IPS-15b (cell line): ENCODE measurements at regions not wholly inside any gene's neighbourhood (a gene's known extent, or its start where the extent isn't known, plus 50 kb on each side); places are given as distances from the start of the nearest gene placed in this dataset.

Experiments used
- H3K27me3 ChIP-seq: one replicate; pipeline ENCODE4 v1.6.1; 2013; ENCODE audit warnings: low read length; ENCODE audit not compliant: control insufficient read depth, insufficient read depth
- H3K36me3 ChIP-seq: one replicate; pipeline ENCODE4 v1.6.1; 2013; ENCODE audit warnings: low read length; ENCODE audit not compliant: control insufficient read depth, insufficient read depth
- H3K4me1 ChIP-seq: one replicate; pipeline ENCODE4 v1.6.1; 2013; ENCODE audit warnings: mild to moderate bottlenecking, low read length; ENCODE audit not compliant: control insufficient read depth, insufficient read depth
- H3K4me3 ChIP-seq: one replicate; pipeline ENCODE4 v1.5.1; 2013; ENCODE audit warnings: low read depth, low read length
- H3K9ac ChIP-seq: one replicate; pipeline ENCODE4 v1.6.1; 2013; ENCODE audit warnings: low read depth, mild to moderate bottlenecking, low read length
- H3K9me3 ChIP-seq: one replicate; pipeline ENCODE4 v1.6.1; 2013; ENCODE audit warnings: mild to moderate bottlenecking, low read length; ENCODE audit not compliant: control insufficient read depth, insufficient read depth

DNA sequence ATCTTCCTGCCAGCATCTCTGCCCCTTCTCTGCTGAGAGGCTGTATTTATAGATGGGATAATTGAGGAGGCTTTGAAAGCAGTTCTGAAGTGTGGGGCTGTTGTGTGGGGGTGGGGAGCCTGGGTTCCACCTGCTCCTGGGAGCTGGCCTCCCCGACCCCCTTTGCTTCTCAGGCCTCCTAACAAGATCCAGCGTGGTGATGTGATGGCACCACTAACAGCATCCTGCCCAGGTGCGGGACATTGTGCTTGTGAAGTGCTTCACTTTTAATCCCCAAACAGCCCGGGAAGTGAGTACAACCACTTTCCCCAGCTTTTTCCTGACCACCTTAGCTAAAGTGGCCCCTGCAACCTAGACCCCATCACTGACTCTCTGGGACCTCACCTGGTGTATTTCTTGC is 95.1 kb upstream of the NRXN3 start:
- Histone ChIP-seq H3K36me3 (no peaks in the 10 kb centered on the region), H3K4me3 (no peak overlapping the region), H3K9me3 (no peaks in the 10 kb centered on the region), H3K4me1 (no peaks in the 10 kb centered on the region), H3K9ac (no peak overlapping the region), H3K27me3 (no peaks in the 10 kb centered on the region)

DNA sequence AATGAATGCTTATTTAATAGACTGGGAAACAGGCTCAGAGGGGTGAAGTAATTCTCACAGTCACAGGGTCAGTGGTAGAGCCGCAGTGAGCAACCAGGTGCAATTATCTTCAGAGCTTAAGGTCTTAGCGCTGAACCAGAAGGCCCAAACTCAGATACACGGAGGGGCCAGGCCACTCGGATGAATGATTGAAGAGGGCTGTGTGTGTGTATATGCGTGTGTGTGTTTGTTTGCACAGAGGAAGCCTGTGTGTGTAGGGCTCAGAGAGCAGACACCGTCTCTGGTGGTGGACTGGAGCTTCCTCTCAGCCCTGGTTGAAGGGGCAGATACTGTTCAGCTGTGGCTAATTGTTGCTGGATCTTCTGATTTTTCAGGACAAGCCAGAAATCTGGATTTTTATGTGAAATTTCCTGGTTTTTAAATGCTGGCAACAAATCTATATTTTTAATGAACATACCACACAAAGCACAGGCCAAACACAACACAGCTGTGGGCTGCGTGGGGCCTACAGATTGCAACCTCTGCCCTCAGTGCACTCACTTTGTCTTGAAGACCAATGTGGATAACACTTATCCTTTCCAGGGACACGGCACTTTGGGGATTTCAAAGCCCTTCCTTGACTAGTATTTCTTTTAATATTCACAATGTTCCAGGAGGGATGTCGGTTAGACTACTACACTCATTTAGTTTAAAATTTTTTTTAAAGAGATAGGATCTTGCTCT is 94.5 kb upstream of the NRXN3 start:
- Histone ChIP-seq H3K36me3 (no peaks in the 10 kb centered on the region), H3K4me1 (no peaks in the 10 kb centered on the region), H3K4me3 (no peak overlapping the region), H3K9ac (no peak overlapping the region), H3K9me3 (no peaks in the 10 kb centered on the region), H3K27me3 (no peaks in the 10 kb centered on the region)

DNA sequence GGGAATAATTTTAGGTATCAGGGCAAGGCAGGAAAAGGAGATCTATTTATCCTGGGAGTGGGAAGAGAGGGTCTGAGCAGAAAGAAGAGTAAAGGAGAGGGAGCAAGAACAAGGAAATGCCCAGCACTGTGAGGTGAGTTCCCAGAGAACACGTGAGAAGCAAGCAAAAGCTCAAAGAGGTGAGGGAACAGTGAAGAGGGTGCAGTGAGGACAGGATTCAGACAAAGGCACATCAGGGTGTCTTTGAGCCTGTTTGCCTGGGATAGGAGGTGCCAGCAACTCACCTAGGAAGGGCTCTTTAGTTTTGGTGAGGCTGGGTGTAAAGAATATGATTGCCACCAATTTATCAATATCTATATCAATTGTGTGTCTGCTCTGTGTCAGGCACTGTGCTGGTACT is 88.9 kb upstream of the NRXN3 start:
- no peak overlapping the region for H3K9ac ChIP-seq
- H3K4me1 ChIP-seq = peaks cover 10% of the 10 kb centered on the region
- H3K27me3 ChIP-seq = no peaks in the 10 kb centered on the region
- H3K4me3 ChIP-seq = no peak overlapping the region
- H3K36me3 ChIP-seq = no peaks in the 10 kb centered on the region
- H3K9me3 ChIP-seq = no peaks in the 10 kb centered on the region

DNA sequence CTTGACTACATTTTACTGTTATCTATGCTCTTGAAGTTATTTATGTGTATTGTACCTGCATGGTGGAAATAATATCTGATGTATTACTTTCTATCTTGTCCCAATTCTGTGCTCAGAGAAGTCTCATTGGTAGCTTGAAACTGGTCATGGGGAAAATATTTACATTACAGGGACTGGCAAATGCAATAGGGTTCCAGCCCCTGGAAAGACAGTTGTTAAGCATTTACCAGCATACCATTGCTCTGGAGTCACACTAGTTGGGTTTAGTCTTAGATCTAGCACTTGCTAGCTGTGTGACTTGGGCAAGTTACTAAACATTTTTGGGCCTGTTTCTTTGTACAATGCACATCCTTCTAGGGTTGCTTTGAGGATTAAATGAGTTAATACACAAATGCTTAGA is 86.3 kb upstream of the NRXN3 start:
- no peak overlapping the region for H3K9ac ChIP-seq
- H3K4me3 ChIP-seq = no peak overlapping the region
- peaks cover 15% of the 10 kb centered on the region for H3K4me1 ChIP-seq
- H3K9me3 ChIP-seq = no peaks in the 10 kb centered on the region
- H3K36me3 ChIP-seq = no peaks in the 10 kb centered on the region
- H3K27me3 ChIP-seq = no peaks in the 10 kb centered on the region

DNA sequence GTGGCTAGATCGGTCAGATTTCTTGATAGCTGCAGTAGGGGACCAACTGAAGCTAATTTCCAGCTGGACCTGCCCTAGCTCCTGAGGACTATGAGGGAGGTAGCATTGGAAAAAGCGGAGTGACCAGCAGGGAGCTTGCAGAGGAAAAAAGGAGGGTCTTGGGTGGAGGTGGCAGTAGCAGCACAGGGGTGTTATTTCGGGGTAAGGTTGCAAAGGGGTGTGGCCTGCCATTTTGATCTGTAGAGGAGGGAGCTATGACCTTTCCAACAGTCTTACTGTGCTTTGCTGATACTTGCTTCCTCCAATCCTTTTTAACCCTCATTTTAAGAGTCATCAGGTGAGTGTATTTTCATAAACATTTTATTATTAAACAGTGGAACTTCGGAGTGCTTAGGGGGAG is 83.8 kb upstream of the NRXN3 start:
- Histone ChIP-seq H3K4me3 (no peak overlapping the region), H3K9ac (no peak overlapping the region), H3K36me3 (no peaks in the 10 kb centered on the region), H3K27me3 (no peaks in the 10 kb centered on the region), H3K4me1 (peaks cover 11% of the 10 kb centered on the region), H3K9me3 (no peaks in the 10 kb centered on the region)

DNA sequence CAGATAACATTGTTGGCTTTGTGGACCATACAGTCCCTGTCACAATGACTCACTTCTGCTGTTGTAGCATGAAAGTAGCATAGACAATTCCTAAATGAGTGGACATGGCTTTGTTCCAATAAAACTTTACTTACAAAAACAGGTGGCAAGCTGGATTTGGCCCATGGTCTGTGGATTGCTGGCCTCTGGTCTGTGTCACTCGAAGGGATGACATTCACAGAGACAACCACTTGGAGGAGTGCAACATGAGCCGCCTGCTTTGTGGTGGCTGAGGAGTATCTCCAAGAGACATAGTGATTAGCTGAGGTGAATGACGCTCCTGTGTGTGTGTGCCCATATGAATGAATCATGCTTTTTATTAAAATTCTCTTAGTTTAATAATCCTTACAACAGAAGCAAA is 81.3 kb upstream of the NRXN3 start:
- Histone ChIP-seq H3K4me1 (peaks cover 9% of the 10 kb centered on the region), H3K36me3 (no peaks in the 10 kb centered on the region), H3K9me3 (no peaks in the 10 kb centered on the region), H3K9ac (no peak overlapping the region), H3K27me3 (no peaks in the 10 kb centered on the region), H3K4me3 (no peak overlapping the region)

DNA sequence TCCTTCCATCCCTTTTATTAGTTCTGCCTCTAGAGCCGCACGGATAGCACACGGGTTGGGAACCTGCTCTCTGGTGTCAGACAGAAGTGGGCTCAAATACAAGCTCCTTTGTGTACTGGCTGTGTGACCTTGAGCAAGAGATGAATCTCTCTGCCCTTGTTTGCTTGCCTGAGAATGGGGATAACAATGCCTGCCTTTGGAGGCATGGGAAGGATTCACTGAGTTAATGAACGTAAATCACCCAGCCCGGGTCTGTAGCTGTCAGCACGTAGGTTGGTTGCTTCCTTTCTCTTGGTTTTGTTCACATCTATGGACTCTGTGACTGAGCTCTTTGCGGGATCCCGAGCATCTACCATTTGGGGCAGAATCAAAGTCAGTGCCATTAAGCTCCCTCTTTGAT is 79.3 kb upstream of the NRXN3 start:
- H3K36me3 ChIP-seq = no peaks in the 10 kb centered on the region
- no peaks in the 10 kb centered on the region for H3K27me3 ChIP-seq
- H3K9me3 ChIP-seq = no peaks in the 10 kb centered on the region
- H3K9ac ChIP-seq = no peak overlapping the region
- H3K4me3 ChIP-seq = no peak overlapping the region
- H3K4me1 ChIP-seq = peaks cover 9% of the 10 kb centered on the region

DNA sequence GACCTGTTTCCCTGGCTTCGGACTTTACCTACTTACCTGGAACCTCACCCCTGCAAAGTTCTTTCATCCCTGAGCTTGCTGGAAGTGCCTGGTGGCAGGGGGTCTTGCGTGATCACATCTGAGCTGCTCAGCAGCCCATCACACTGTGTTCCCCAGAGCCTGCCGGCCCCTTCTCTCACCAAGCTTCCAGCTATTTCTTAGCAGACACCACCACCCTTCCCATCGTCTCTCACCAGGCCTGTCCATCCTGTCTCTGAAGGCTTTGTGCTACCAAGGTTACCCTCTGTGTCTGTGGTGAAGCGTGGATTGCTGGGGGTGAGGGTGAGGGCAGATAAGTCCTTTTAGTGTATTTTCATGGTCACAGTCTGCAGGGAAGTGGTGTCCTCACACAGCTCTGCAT is 78.8 kb upstream of the NRXN3 start:
- H3K4me3 ChIP-seq = no peak overlapping the region
- H3K36me3 ChIP-seq = no peaks in the 10 kb centered on the region
- peaks cover 6% of the 10 kb centered on the region for H3K4me1 ChIP-seq
- no peak overlapping the region for H3K9ac ChIP-seq
- H3K27me3 ChIP-seq = no peaks in the 10 kb centered on the region
- H3K9me3 ChIP-seq = no peaks in the 10 kb centered on the region

DNA sequence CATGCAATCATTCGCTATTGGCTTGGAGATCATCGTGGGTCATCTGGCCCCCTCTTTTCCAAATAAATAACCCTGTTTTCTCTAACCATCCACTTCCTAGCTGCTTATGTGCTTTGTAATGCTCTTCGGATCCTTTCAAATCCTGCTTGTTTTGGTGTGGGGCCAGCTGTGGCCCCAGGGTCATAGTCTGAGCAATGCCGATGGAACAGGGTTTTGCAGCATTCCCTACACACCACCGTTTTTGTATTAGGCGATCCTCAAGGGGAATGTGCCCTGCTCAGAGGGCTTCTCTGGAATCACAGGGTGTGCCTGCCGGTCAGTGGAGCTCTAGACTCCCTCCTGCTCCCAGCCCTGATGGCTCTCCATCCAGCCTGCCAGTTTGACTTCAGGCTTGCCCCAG is 78.1 kb upstream of the NRXN3 start:
- Histone ChIP-seq H3K27me3 (no peaks in the 10 kb centered on the region), H3K36me3 (no peaks in the 10 kb centered on the region), H3K9me3 (no peaks in the 10 kb centered on the region), H3K4me3 (no peak overlapping the region), H3K4me1 (no peaks in the 10 kb centered on the region), H3K9ac (no peak overlapping the region)

DNA sequence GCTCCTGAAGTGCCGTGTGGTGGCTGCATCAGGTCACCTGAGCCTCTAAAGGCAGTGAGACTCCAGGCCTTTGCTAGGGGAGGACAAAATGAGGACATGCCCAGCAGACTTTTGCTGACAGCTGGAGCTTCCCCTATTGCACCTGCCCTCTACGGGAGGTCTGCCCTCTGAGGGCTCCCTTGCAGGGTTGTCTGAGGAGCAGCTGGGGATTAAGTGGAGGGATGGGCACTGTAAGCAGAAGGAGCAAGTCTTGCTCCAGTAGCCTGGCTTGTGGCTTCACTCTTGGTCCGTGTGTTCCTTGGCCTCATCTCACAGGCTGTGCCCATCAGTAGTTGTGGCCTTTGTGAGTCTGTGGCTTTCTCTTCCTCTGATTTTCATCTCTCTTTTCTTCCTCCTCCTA is 66.9 kb upstream of the NRXN3 start:
- H3K36me3 ChIP-seq = no peaks in the 10 kb centered on the region
- no peaks in the 10 kb centered on the region for H3K4me1 ChIP-seq
- H3K9ac ChIP-seq = no peak overlapping the region
- H3K4me3 ChIP-seq = no peak overlapping the region
- H3K9me3 ChIP-seq = no peaks in the 10 kb centered on the region
- no peaks in the 10 kb centered on the region for H3K27me3 ChIP-seq

DNA sequence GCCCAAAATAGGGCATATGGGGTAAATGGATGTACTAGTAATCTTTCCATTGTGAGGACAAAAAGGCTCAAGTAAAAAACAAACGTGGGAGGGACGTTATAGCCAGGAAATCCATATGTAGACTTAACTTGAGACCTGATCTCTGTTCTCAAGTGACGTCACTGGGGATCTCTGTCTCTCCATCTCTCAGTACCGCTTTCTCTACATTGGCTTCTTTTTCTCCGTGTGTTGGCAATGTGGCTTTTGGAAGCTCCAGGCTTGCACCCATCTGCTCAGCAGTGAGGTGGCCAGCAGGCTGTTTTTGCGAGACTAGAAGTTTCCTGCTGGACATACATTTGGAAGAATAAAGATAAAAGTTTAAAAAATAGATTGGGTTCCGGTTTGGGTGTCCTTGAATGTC is 66.0 kb upstream of the NRXN3 start:
- Histone ChIP-seq H3K27me3 (no peaks in the 10 kb centered on the region), H3K9me3 (no peaks in the 10 kb centered on the region), H3K9ac (no peak overlapping the region), H3K4me1 (no peaks in the 10 kb centered on the region), H3K36me3 (no peaks in the 10 kb centered on the region), H3K4me3 (no peak overlapping the region)

DNA sequence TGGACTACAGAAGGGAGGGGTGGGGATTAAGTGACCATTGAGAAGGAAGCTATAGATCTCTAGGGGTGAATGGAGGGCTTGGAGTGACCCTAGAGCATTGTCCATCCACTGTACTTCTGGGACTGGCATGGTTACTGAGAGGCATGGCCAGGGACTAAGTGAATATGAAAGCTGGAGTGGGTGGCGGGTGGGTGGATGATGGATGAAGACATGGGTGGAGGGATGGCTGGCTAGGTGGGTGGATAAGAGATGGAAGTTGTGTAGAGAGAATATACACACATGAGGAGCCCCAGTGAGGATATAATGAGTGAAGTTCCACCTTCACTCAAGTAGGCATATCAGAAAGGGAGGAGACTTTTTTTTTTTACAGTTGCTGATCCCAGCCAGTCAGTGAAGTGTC is 65.5 kb upstream of the NRXN3 start:
- Histone ChIP-seq H3K27me3 (no peaks in the 10 kb centered on the region), H3K4me1 (no peaks in the 10 kb centered on the region), H3K36me3 (no peaks in the 10 kb centered on the region), H3K9me3 (no peaks in the 10 kb centered on the region), H3K9ac (no peak overlapping the region), H3K4me3 (no peak overlapping the region)
